Renal pelvis (tissue), 1 donor: ENCODE measurements at regions not wholly inside any gene's neighbourhood (a gene's known extent, or its start where the extent isn't known, plus 50 kb on each side); places are given as distances from the start of the nearest gene placed in this dataset.
"Not testable (repeated sequence)": the region's sequence is repeated elsewhere in the genome, so short reads cannot be mapped to it uniquely, and the experiment has no call there.

Experiments
- DNase-seq: peaks from one replicate; pipeline ENCODE4 v3.0.0-alpha.2; 2013

GRCh38 chr12:33323823-33324222, 115.8 kb downstream of the SYT10 start:
- no peak for DNase-seq

DNA sequence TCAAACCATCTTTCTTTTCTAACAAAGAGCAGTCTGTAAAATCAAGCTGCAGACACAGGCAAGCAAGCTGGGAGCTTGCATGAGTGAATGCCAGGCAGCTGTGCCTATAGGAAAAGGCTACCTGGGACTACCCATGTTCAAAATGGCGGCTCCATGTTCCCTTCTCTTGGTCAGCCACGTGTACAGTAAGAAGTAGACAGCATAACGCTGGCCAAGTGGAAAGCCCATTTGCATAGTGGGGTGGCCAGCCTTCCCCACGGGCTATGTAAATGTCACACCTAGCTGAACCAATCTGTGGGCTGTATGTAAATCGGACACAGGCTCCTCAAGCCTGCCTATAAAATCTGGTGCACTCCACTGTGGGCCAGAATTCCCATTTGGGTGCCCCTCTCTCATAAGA, 117.1 kb downstream of the SYT10 start:
- no peak for DNase-seq

DNA sequence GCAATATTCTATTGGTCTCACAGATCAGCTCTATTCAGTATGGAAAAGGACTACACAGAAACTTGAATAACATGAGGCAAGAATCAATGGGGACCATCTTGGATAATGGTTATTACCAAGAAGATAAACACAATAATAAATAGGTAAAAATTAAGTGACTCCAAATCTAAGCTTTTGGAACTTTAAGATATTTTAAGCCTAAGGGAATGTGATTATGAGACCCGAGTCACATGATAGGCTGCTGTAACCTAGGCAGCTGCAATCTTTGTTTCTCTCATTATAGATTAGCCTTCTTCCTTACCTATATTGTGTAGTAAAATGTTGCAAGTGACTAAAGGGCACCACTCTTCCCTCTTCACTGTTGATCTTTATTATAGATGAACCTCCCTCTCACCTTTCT, 121.9 kb downstream of the SYT10 start:
- DNase-seq, result no peak

GRCh38 chr12:33314223-33314622, 125.4 kb downstream of the SYT10 start:
- no peak for DNase-seq

- no peak for DNase-seq
Observed at GRCh38 chr12:33313476-33313875, 126.1 kb downstream of the SYT10 start.

DNA sequence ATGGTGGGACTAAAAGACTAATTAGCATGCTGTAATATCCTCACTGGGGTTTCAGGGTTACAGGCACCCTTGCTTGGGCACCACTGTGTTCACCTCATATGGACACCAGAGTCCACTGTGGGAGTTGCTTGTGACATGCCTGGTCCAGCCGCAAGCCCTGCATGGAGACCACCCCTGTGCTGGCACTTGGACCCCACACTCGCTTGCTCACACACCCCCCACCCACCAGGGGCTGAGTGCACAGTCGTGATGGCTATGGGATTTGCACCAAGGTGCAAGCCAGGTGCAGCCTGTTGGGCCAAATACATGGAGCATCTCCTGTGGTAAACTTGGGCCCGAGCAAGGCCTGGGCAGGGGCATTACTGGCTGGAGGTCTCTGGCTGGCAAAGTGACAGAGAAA, 129.1 kb downstream of the SYT10 start:
- no peak for DNase-seq

DNA sequence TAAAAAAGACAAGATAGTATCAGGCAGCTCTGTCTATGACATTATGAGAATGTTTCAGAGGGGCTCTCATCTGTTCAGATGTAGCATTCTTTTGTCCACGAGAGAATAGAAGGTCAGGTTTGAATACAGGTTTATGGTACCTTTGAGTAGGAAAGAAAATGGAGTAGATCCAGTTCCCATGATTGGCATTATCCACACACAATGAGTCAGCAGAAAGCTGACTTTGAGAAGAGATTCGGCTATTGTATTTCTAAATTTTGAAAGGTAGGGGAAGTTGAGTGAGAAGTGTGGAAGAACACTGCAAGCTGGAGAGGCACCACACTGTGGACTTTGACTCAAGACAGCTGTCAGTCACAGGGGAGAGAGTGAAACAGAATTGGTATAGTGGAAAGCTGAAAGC, 135.4 kb downstream of the SYT10 start:
- DNase-seq, result no peak

- no peak for DNase-seq
Observed at GRCh38 chr12:33296529-33296928, 143.1 kb downstream of the SYT10 start.

GRCh38 chr12:33290703-33291102, 148.9 kb downstream of the SYT10 start:
- DNase-seq, result no peak

GRCh38 chr12:33283054-33283453, 156.6 kb downstream of the SYT10 start:
- DNase-seq, result no peak

DNA sequence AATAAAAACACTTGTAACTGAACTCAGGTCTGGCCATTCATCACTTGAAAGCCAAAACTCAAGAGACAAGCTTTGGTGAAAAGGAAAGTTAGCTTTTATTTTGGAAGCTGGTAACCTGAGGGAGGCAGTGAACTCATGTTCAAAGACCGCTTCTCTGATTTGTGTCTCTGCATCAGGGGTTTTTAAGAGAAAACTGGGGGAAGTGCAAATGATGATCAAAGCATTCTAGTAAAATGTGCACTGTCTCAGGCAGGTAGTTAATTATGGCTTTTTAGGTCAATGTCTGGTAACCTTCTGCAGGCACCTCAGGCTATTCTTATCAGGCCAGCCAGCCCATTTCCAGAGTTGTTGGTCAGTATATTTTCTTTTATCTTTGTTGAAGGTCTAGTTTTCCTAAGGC, 162.2 kb downstream of the SYT10 start:
- DNase-seq, result peak; percentile 29

GRCh38 chr12:33267641-33268040, 172.0 kb downstream of the SYT10 start:
- no peak for DNase-seq

DNA sequence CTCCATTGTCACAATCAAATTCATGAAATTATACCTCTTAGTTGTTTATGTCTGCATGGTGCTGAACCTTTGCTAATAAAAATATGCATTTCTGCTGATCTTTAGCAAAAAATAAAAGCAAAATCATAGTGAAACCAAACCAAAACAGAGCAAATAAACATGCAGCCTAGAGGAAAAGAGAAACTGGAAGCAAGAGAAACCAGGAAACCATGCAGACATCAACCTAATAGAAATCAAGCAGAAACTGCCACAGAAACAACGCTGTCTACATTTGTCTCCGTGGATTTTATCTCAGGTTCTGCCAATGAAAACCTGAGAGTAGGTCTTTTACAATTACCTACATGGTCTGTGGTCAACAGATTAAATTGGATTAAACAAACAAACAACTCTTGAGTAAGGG, 173.7 kb downstream of the SYT10 start:
- DNase-seq, result no peak

GRCh38 chr12:33265033-33265731, 174.4 kb downstream of the SYT10 start:
- no peak for DNase-seq

- DNase-seq, result no peak
Observed at GRCh38 chr12:33253178-33253577, 186.4 kb downstream of the SYT10 start.

GRCh38 chr12:33251548-33251947, 188.1 kb downstream of the SYT10 start:
- DNase-seq, result no peak

DNA sequence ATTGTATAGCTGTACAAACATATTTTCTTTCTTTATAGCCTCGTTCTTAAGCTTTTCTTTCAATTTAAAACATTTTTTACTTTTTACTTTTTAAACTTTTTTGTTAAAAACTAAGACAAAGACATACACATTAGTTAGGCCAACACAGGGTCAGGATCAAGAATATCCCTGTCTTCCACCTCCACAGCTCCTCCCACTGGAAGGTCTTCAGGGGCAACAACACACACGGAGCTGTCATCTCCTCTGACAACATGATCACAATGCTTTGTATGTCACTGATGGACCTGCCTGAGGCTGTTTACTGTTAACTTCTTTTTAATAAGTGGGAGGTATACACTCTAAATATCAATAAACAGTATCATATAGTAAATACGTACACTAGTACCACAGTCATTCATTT, 191.3 kb downstream of the SYT10 start:
- no peak for DNase-seq

GRCh38 chr12:33247625-33248024, 192.0 kb downstream of the SYT10 start:
- no peak for DNase-seq

- peak; percentile 68 for DNase-seq
Observed at GRCh38 chr12:33245434-33245833, 194.2 kb downstream of the SYT10 start.

GRCh38 chr12:33226671-33227070, 212.9 kb downstream of the SYT10 start:
- no peak for DNase-seq

DNA sequence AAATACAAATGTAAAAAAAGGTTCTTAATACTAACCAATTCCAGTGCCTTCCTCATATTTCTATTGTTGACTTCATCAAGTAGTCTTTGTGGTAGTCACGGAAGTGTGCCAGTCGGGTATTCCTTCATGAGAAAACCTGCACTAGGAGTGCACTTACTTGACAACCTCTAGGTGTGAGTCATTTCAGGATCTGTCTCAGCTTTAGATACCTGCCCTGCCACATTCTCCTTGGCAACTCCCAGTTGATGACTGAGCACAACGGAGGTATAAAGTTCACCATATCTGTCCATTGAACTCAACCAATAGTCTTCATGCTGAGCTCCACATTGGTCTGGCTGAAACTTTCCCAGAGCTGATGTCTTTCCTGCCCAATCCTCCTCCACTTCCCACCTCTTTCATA, 215.7 kb downstream of the SYT10 start:
- no peak for DNase-seq

DNA sequence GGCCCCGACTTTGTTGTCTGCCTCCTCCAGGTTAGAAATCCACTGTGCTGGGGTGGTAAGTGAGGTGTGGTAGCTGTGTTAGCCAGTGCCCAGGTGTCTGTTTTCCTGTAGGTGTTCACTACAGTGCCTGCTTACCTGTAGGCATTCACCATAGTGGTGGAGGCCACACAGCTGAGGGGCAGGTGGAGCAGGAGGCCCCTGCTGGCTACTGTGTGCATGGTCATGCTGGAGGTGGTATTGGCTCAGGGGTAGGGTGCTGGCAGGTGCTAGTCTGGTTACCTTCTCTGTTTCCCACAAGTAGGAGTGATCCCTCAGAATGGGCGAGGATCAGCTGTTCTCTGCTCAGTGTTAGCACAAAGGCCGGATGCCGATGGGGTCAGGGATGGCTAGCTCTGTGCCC, 217.3 kb downstream of the SYT10 start:
- no peak for DNase-seq

GRCh38 chr12:33205981-33206380, 233.6 kb downstream of the SYT10 start:
- DNase-seq, result no peak

DNA sequence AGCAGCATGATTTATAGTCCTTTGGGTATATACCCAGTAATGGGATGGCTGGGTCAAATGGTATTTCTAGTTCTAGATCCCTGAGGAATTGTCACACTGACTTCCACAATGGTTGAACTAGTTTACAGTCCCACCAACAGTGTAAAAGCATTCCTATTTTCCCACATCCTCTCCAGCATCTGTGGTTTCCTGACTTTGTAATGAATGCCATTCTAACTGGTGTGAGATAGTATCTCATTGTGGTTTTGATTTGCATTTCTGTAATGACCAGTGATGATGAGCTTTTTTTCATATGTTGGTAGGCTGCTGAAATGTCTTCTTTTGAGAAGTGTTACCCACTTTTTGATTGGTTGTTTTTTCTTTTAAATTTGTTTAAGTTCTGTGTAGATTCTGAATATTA, 245.2 kb downstream of the SYT10 start:
- DNase-seq, result not testable (repeated sequence)

DNA sequence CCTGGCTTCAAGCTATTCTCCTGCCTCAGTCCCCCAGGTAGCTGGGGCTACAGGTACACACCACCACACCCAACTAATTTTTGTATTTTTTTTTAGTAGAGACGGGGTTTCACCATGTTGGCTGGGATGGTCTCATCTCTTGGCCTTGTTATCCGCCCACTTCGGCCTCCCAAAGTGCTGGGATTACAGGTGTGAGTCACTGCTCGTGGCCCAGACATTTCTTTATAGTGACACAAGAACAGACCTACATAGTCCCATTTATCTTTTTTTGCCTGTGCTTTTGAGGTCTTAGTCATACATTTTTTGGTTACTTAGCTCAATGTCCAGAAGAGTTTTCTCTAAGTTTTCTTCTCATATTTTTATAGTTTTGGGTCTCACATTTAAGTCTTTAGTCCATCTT, 247.4 kb downstream of the SYT10 start:
- no peak for DNase-seq
